IMR-90 (cell line): ENCODE measurements at regions not wholly inside any gene's neighbourhood (a gene's known extent, or its start where the extent isn't known, plus 50 kb on each side); places are given as distances from the start of the nearest gene placed in this dataset.

Experiments
- BHLHE40 ChIP-seq: fragments of 150-350 bp; IDR thresholded peaks from 2 replicates; pipeline ENCODE4 v1.6.1; 2016; ENCODE audit warnings: mild to moderate bottlenecking, low read depth, low read length
- CEBPB ChIP-seq: IDR thresholded peaks from 2 replicates; pipeline ENCODE4 v1.6.1; 2012; ENCODE audit warnings: low read depth, low read length, improper control_type of control experiment
- CHD1 ChIP-seq: IDR thresholded peaks from 2 replicates; pipeline ENCODE4 v1.6.1; 2012; ENCODE audit warnings: low read depth, low read length, improper control_type of control experiment
- CTCF ChIP-seq: conservative IDR thresholded peaks from 2 replicates; pipeline ENCODE4 v1.5.1; 2012; ENCODE audit warnings: mild to moderate bottlenecking, low read depth, low read length, improper control_type of control experiment
- MAFK ChIP-seq: IDR thresholded peaks from 2 replicates; pipeline ENCODE4 v1.6.1; 2012; ENCODE audit warnings: low read depth, low read length, improper control_type of control experiment
- MAZ ChIP-seq: IDR thresholded peaks from 2 replicates; pipeline ENCODE4 v1.6.1; 2012; ENCODE audit warnings: low read depth, mild to moderate bottlenecking, low read length, improper control_type of control experiment, moderate library complexity, borderline replicate concordance
- POLR2A ChIP-seq: IDR thresholded peaks from 2 replicates; pipeline ENCODE4 v1.6.1; 2012; ENCODE audit warnings: mild to moderate bottlenecking, low read depth, low read length
- RAD21 ChIP-seq: IDR thresholded peaks from 2 replicates; pipeline ENCODE4 v1.6.1; 2012; ENCODE audit warnings: low read length, improper control_type of control experiment
- RFX5 ChIP-seq: IDR thresholded peaks from 2 replicates; pipeline ENCODE4 v1.8.0; 2012; ENCODE audit warnings: low read depth, mild to moderate bottlenecking, low read length, moderate library complexity
- SMC3 ChIP-seq: fragments of 150-350 bp; IDR thresholded peaks from 2 replicates; pipeline ENCODE4 v1.6.1; 2016; ENCODE audit warnings: low read depth, mild to moderate bottlenecking, antibody characterized with exemption, low read length, moderate library complexity
- TF ChIP-seq, protein P1 (sequence below): fragments of 150-350 bp; IDR thresholded peaks from 2 replicates; pipeline ENCODE4 v1.6.1; 2017; ENCODE audit warnings: mild to moderate bottlenecking, antibody characterized with exemption, low read length, low read depth

GRCh38 chr4:108432418-108432817 is 188.0 kb upstream of the RPL34 start:
- no peak for TF ChIP-seq MAFK
- TF ChIP-seq POLR2A: no peak
- no peak for TF ChIP-seq CEBPB
- TF ChIP-seq CTCF: no peak
- TF ChIP-seq, protein P1, sequence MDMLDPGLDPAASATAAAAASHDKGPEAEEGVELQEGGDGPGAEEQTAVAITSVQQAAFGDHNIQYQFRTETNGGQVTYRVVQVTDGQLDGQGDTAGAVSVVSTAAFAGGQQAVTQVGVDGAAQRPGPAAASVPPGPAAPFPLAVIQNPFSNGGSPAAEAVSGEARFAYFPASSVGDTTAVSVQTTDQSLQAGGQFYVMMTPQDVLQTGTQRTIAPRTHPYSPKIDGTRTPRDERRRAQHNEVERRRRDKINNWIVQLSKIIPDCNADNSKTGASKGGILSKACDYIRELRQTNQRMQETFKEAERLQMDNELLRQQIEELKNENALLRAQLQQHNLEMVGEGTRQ: no peak
- no peak for TF ChIP-seq CHD1
- no peak for TF ChIP-seq BHLHE40
- no peak for TF ChIP-seq MAZ
- TF ChIP-seq RFX5: no peak
- TF ChIP-seq SMC3: no peak
- no peak for TF ChIP-seq RAD21
